HG03432 (cell line): ENCODE measurements at regions not wholly inside any gene's neighbourhood (a gene's known extent, or its start where the extent isn't known, plus 50 kb on each side); places are given as distances from the start of the nearest gene placed in this dataset.
"Not testable (repeated sequence)": the region's sequence is repeated elsewhere in the genome, so short reads cannot be mapped to it uniquely, and the experiment has no call there.

Experiments
- ATAC-seq: cut with Tn5 transposase; IDR thresholded peaks from one replicate; pipeline ENCODE4 v1.9.1; 2021; ENCODE audit warnings: mild to moderate bottlenecking, moderate library complexity; ENCODE audit not compliant: unreplicated experiment

DNA sequence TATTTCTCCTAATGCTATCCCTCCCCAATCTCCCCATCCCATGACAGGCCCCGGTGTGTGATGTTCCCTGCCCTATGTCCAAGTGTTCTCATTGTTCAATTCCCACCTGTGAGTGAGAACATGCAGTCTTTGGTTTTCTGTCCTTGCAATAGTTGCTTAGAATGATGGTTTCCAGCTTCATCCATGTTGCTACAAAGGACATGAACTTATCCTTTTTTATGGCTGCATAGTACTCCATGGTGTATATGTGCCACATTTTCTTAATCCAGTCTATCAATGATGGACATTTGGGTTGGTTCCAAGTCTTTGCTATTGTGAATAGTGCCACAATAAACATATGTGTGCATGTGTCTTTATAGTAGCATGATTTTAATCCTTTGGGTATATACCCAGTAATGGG, 51.3 kb upstream of the RIOK2 start:
- not testable (repeated sequence) for ATAC-seq

DNA sequence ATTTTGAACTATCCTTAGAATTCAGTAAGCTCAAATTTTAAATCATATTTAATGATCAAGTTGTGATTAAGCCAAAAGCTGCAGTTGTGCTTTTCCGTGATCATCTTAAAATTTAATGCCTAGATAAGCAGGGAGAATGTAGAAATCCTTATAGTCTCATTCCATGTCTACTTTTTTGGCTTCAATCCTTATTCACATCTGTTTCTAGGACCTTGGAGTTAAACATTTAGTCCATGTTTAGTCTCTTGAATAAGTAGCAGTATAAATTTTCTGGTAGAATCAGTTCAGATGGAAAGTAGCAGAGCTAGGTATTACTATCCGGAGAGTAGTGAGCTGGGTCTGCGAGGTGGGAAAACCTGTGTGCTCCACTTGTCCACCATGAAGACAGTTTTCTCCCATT, 59.3 kb upstream of the RIOK2 start:
- no peak for ATAC-seq

DNA sequence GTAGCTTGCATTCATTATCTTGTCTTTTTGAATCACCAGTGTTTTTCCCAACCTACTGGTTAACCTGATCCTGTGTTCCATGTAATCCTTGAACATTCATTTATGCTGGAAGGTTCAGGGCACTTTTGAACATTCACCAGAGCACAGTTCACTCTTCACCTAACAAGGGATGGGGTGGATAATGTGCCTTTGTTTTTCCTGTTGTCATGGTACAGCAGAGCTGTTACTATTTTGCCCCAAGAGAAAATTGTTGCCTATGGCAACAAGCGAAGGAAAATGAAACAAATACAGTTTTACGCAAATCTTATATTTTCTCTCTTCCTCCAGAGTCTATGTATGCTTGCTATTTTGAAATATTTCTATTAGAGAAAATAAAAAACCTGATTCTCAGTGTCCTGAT, 60.3 kb upstream of the RIOK2 start:
- ATAC-seq: no peak

DNA sequence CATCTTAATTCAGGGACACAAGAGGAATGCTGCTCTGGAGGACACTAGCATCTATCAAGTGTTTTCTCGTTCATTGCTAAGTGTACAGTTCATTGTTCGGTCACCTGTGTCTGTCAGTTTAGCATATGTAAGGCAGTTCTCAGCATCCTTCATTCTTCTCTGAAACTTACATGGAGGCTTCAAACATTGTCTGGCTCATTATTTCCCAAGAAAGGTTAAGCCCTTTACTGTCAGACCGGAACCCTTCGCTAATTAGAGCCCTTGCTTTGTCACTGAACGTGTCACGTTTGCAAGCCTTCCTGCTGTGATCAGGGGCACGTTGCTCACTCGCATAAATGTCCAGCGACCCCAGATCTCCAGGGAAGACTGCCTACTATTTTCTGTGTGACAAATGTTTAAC, 62.3 kb upstream of the RIOK2 start:
- no peak for ATAC-seq

DNA sequence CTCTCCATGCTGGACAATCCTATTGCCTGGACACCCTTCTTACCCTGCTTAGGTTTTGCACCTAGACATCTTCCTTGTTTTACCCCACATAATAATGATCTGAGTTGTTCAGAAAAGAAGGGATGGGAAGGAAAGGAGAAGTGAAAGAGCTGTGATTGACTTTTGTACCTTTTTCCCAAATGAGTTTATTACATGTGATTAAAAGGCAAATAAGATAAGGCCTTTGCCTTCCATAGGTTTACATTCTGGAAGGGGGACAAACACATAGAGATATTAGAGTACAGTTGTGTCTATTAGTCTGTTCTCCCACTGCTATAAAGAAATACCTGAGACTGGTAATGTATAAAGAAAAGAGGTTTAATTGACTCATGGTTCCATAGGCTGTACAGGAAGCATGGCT, 67.1 kb upstream of the RIOK2 start:
- no peak for ATAC-seq

DNA sequence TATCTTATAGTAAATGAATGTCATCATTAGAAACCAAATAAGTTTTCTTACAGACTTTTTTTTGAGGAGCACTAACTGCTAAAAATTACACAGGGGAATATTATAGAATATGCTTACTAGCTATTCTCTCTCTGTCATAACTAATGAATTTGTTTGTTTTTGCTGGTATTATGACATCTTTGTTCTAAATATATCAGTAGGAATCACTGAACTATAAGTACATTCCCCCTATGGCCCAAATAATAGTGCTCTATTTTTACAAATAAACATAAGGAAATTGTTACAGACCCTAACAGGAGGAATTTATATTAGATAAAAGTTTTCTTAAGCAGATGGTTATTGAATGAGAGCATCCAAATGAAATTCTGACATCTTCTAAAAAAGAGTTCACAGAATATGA, 83.0 kb upstream of the RIOK2 start:
- no peak for ATAC-seq

DNA sequence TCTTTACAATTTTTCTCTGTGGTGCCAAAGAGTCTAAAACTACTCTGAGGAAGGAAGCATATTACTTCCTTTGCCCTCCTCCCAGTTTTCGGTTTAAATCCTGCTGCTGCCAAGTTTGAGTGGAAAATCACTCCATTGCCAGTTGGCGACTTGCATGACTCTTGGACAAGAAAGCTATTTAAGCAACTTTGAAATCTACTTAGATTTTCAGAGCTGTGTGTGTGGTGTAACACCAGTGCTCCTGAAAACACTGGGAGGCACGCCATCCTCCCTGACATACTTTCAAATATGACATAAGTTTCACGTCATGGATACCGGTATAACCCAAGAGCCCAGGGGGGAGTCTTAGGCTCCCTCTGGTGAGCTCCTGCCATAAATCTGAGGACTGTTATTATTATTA, 83.5 kb upstream of the RIOK2 start:
- no peak for ATAC-seq

DNA sequence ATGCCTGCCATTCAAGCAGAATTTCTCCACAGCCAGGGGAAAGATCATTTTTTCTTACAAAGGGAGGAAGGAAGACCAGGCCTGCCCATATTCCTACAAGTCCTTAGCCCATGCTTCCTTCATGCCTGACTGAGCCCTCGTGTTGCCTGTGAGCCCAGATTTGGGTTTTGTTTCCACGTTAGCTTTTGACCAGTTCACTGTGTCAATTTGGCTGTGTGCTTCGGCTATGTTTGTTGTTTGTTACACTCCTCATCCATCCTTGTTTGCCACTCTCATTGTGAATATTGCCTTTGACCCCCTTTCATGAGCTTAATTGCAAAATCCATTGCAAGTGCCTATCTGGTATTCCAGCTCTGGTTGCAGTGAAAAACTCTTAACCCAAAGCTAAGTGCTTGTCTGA, 84.7 kb upstream of the RIOK2 start:
- no peak for ATAC-seq

DNA sequence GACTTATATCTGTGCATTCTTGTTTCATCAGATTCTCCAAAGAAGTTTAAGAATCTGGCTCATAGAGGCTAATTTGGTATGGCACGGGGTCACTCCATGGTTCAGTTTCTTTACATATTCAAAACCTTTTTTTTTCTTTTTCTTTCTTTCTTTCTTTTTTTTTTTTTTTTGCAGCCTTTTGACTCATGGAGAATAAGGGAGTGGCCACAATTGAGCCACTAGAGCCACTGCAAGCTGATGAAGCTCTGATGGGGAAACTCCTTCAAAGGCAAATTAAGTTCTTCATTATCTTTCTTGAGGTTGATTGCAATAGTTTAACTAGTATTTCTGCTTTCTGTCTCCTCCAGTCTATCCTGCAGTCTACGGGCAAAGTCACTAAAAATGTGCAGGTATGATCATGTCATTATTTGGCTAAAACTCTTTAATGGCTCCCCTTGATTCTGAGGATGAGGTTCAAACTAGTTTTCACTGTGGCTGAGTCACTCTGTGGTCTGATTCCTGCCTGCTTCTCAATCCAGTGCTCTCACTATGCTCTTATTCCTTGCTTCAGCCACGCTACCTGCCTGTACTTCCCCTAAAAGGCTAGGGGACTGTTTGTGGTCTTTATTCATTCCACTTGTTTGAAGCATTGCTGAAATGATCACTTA, 93.5 kb upstream of the RIOK2 start:
- ATAC-seq: no peak

DNA sequence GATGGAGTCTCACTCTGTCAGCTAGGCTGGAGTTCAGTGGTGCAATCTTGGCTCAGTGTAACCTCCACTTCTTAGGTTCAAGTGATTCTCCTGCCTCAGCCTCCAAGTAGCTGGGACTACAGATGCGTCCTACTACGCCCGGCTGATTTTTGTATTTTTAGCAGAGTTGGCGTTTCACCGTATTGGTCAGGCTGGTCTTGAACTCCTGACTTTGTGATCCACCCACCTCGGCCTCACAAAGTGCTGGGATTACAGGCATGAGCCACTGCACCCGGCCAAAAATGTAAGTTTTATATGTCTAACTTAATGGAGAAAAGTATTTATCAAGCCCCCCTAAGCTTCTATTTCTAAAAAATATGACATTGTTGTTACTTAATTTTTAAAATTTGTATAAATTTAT, 98.2 kb upstream of the RIOK2 start:
- no peak for ATAC-seq

DNA sequence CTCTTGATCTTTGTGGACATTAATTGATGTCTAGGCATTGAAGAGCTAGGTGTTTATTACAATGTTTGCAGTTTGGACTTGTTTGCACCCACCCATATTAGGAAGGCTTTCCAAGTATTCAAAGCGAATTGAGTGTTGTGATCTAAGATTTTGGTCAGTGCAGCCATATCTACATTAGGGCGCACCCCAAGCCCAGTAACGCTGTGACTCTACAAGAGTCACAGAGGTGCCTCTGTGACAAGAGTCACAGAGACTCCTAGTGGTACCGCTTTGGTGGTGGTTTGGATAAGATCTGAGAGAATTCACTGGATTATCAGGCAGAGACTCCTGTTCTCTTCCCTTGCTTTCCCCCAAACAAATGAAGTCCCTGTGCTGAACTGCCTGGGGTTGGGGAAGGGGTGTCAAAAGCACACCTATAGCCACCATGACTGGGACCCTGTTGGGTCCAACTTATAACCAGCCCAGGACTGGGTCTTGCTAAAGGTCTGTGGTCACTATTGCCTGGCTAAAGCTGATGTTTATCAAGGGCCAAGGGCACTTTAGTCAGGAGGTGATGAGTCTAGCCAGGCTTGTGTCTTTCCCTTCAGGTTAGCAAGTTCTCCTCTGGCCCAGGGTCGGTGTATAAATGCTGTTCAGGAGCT, 114.1 kb upstream of the RIOK2 start:
- ATAC-seq: peak; percentile 98

DNA sequence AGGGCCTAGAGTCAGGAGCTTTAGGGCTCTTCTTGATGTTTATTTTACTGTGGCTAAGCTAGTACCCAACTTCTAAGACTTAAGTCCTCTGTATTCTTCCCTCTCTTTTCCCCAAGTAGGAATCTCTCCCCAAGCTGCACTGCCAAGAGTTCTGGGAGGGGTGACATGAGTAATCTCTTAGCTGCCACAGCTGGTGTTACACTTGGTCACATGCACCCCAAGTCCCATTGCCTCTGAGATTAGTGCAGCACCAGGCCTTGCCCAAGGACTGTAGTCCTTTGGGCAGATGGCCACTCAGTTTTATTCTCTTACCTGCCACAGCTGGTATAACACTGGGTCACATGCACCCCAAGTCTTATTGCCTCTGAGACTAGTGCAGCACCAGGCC, 114.7 kb upstream of the RIOK2 start:
- ATAC-seq: peak; percentile 15

DNA sequence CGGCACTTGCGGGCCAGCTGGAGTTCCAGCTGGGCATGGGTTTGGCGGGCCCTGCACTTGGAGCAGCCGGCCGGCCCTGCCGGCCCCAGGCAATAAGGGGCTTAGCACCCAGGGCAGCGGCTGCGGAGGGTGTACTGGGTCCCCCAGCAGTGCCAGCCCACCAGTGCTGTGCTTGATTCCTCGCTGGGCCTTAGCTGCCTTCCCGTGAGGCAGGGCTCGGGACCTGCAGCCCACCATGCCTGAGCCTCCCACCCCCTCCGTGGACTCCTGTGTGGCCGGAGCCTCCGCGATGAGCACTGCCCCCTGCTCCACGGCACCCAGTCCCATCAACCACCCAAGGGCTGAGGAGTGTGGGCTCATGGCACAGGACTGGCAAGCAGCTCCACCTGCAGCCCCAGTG, 118.1 kb upstream of the RIOK2 start:
- ATAC-seq: not testable (repeated sequence)

DNA sequence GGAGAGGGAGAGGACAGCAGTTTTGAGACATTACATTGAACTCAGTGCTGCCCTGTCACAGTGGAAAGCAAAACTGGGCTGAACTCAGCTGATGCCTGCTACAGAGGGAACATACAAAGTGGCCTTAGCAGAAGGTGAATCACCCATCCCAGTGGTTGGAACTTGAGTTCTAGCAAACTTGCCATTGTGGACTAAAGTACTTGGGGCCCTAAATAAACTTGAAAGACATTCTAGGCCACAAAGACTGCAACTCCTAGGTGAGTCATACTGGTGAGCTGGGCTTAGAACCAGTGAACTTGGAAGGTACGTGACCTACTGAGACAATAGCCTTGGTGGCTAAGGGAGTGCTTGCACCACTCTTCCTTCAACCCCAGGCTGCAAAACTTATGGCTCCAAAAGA, 155.7 kb upstream of the RIOK2 start:
- no peak for ATAC-seq

DNA sequence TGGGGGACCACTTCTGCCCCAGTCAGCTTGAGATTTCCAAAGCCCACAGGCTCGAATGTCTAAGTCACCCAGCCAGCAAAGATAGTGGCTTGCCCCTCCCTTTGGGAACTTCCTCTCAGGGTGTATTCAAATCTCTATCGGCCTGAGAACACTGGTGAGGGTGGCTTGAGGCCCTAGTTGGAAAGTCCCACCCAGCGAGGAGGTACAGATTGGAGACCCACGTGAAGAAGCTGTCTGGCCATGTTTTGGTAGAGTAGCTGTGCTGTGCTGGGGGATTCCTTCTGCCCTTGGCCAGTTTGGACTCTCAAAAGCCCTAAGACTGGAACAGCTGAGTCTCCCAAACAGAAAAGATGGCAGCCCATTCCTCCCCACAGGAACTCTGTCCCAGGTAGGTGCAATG, 172.7 kb upstream of the RIOK2 start:
- ATAC-seq: peak; percentile 94

DNA sequence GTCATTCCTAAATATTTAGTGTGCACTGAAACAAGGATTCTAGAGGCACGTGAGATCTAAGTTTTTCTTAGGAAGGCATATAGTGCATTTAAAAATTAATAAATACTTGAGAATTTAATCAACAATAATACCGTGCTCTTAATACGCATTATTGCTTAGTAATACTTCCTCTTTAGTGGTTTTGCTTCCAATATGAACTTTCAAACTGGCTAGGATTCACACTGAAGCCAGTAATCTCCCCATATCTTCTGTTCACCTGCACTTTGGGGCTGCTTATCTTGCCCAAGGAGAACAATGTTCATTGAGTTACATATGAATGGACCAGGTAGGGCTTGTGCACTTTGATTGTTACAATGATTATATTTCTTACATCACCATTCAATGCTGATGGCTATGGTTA, 180.5 kb upstream of the RIOK2 start:
- ATAC-seq: peak; percentile 51

DNA sequence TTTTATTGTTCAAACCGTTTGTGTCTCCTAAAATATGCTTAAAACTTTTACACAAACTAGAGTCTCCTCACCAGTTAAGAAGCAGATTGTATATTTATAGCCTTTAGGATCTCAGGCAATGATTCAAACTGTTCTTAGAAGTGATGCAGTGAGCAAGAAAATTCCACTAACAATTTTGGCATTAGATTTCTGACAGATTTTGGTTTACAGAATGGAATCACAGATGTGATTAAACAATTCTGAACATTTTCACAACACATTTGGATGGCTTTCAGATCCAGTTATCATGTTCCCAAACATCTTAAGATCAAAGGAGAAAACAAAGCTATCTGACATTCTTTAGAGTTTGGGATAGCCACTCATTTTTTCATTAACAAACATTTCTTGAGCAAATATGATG, 181.7 kb upstream of the RIOK2 start:
- ATAC-seq: no peak

DNA sequence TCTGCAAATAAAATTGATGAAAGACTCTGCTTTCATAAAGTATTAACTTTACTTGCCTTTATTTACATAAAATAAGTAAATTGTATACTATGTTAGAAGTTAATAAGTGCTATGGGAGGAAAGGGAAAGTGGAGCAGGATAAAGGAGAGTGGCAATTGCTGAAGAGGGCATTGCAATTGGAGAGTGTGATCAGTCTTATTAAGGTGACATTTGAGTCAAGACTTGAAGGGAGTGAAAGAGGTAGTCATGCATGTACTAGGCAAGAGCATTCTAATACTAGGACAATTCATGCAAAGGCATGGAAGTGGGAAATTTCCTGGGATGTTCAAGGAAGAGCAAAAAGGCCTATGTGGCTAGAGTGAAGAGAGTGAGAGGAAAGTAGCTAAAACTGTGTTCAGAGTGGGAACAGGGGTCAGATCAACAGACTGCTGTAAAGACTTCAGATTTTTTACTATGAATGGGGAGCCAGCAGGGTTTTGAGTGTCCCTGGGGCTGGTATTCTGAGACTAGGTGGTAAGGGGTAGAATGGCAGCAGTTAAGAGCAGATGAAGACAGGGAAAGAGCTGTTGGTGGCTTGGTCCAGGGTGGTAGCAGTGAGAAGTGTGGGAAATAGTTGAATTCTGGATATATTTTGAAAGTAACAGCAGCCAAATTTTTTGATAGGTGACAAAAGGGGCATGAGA, 182.3 kb upstream of the RIOK2 start:
- peak; percentile 37 for ATAC-seq

DNA sequence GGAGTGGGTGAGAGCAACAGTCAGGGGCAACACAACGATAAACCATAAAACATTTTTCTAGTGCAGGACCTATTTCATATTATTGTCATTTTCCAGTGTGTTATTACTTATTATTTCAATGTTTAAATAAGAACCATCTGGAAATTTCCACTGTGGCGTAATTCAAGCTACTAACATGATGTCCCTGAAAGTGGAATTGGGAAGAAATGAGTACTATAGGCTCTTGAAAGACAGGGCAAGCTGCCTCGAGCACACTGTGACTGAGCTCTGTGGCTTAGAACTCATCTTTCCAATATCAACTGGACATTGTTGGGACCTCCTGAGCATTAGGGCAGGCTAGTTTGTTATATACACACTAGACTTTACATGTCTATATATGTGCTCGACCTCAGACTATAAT, 182.9 kb upstream of the RIOK2 start:
- ATAC-seq: no peak

DNA sequence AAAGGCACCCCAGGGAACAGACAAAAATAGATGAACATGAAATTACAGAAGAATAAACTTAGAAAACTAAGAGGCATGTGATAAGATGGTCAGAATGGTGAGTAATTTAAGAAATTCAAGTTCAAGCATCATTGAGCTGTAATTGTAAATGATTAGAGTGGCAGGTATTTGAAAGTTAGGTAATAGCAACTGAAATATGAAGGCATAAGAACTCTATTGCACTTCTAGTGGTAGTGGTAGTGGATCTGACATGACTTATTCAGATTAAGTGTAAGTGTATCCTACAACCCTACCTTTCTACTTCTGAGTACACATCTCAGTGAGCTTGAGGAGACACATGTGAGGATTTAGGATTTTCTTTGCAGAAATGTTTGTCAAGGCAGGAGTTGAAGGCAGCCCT, 192.9 kb upstream of the RIOK2 start:
- no peak for ATAC-seq

DNA sequence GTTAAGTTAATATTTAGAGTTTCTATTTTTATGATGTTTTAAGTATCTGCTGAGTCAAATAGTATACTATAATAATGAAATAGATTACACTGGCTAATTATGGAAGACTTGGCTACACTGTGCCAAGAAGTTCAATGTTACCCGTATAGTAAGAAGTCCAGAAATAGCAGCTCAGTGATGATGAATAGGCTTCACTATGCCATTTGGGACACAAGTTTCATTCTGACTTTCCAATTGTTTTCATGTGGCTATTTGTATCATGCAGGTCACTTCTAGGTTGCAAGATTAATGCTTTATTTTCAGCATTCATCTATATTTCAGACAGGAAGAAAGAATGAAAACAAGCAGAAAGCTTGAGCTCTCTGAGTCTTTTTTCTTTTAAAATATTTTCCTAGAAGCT, 194.5 kb upstream of the RIOK2 start:
- no peak for ATAC-seq

DNA sequence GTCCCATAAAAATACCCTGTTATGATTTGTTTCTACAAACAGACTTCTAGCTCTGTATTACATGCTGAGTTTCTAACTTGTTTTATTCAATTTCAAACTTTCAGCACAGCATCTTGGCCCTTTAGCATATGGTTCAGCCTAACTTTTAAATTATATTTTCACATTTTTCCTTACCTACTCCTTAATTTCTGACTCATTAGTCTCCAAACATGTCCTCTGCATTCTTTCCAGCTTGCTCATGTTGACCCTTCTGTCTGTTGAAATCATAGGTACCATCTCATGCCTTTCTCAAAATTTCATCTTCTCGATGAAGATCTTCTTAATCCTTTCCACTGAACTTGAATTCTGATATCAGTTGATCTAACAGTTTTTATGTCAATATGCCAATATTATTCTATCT, 200.9 kb upstream of the RIOK2 start:
- no peak for ATAC-seq

DNA sequence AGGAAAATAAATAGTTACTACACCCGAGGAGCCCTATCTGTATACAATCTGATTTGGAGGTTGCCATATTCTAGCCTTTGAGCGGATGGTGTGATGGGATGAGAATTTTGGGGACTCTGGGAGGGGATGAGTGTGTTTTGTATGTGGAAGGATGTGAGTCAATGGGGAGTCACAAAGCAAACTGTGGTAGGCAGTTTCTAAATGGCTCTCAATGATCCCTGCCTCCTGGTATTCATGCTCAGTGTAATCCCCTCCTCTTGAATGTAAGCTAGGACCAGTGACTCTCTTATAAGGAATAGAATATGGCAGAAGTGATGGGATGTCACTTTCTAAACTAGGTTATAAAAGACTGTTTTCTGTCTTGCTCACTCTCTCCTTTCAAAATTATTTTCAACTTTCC, 205.7 kb upstream of the RIOK2 start:
- no peak for ATAC-seq
